GM12878 (cell line): ENCODE measurements at regions not wholly inside any gene's neighbourhood (a gene's known extent, or its start where the extent isn't known, plus 50 kb on each side); places are given as distances from the start of the nearest gene placed in this dataset.

Experiments
- ATAC-seq: fragments of 200-7000 bp; cut with Tn5 transposase; 3 replicates; pipeline ENCODE4 v1.9.1; 2020; ENCODE audit warnings: mild to moderate bottlenecking, moderate library complexity
- BruUV-seq: library from RNA; stranded (reverse); fragments of 400-500 nt; replicated peaks from 2 replicates; lab custom pipeline; 2021; lab: Mats Ljungman, UMichigan
- CTCF ChIA-PET: fragments of 300-600 bp; sonication (Branson Sonifier 250); formaldehyde crosslinking; extraction: SDS; loops from one replicate; lab custom pipeline; 2021; ENCODE audit warnings: inconsistent platforms; lab: Yijun Ruan, JAX
- POLR2A ChIA-PET: fragments of 350-600 bp; formaldehyde crosslinking; extraction: SDS; loops from one replicate; lab custom pipeline; 2021; ENCODE audit warnings: inconsistent platforms; lab: Charles Lee
- RAD21 ChIA-PET: fragments of 300-600 bp; sonication (Branson Sonifier 250); formaldehyde crosslinking; loops from one replicate; lab custom pipeline; 2023; ENCODE audit warnings: antibody characterized with exemption; ENCODE audit not compliant: unreplicated experiment; lab: Charles Lee
- SMC1A ChIA-PET: fragments of 300-600 bp; sonication (Branson Sonifier 250); formaldehyde crosslinking; loops from one replicate; lab custom pipeline; 2023; ENCODE audit not compliant: unreplicated experiment, uncharacterized antibody; lab: Charles Lee
- DNase-seq: peaks from one replicate; pipeline ENCODE4 v3.0.0-alpha.2; 2011; ENCODE audit warnings: low read depth, low spot score
- FAIRE-seq: peaks from 3 replicates; lab custom pipeline; 2011; peaks lifted over from hg19 to GRCh38; lab: Jason Lieb, UNC
- H2AFZ ChIP-seq: 2 replicates; pipeline ENCODE4 v1.6.0; 2011; ENCODE audit warnings: low read depth, low read length, control low read depth; ENCODE audit not compliant: control insufficient read depth
- H3K27ac ChIP-seq: 2 replicates; pipeline ENCODE4 v1.5.1; 2011; ENCODE audit warnings: control low read depth; ENCODE audit not compliant: control insufficient read depth, insufficient read depth
- H3K27me3 ChIP-seq, 2 experiments: replicated peaks in 1 of 2; 2 replicates each; pipeline versions ENCODE4 v1.6.0 to v1.6.1; 2011; ENCODE audit warnings: low read length in 1 of 2; ENCODE audit not compliant: control insufficient read depth in 2 of 2, insufficient read depth in 2 of 2
- H3K36me3 ChIP-seq, 2 experiments: 2 replicates each; pipeline ENCODE4 v1.5.1; 2011; ENCODE audit warnings: low read length in 1 of 2; ENCODE audit not compliant: control insufficient read depth in 2 of 2, insufficient read depth in 2 of 2
- H3K4me1 ChIP-seq: 2 replicates; pipeline ENCODE4 v1.6.1; 2011; ENCODE audit warnings: mild to moderate bottlenecking, low read length, moderate library complexity, mixed read lengths; ENCODE audit not compliant: control insufficient read depth, insufficient read depth
- H3K4me2 ChIP-seq: 2 replicates; pipeline ENCODE4 v1.6.0; 2011; ENCODE audit warnings: control low read depth; ENCODE audit not compliant: control insufficient read depth, insufficient read depth
- H3K4me3 ChIP-seq: fragments of 200-600 bp; sonication (generic); 2 replicates; pipeline ENCODE4 v1.5.1; 2016
- H3K79me2 ChIP-seq: 2 replicates; pipeline ENCODE4 v1.6.0; 2011; ENCODE audit warnings: low read length; ENCODE audit not compliant: control insufficient read depth, insufficient read depth
- H3K9ac ChIP-seq: 2 replicates; pipeline ENCODE4 v1.8.0; 2011; ENCODE audit warnings: low read length, control low read depth, mixed read lengths; ENCODE audit not compliant: control insufficient read depth, insufficient read depth
- H3K9me3 ChIP-seq: replicated peaks from 3 replicates; pipeline ENCODE4 v1.5.1; 2011; ENCODE audit warnings: mild to moderate bottlenecking, low read length; ENCODE audit not compliant: control insufficient read depth, insufficient read depth
- H4K20me1 ChIP-seq: 2 replicates; pipeline ENCODE4 v1.6.0; 2011; ENCODE audit not compliant: control insufficient read depth, insufficient read depth
- BRCA1 ChIP-seq: IDR thresholded peaks from 2 replicates; pipeline ENCODE4 v1.6.1; 2011; ENCODE audit warnings: low read depth, low read length, improper control_type of control experiment
- CHD2 ChIP-seq: IDR thresholded peaks from 2 replicates; pipeline ENCODE4 v1.6.1; 2011; ENCODE audit warnings: low read depth, low read length, improper control_type of control experiment, borderline replicate concordance
- CTCF ChIP-seq, 3 experiments: IDR thresholded peaks in 2 of 3; conservative IDR thresholded peaks in 1 of 3; 2 replicates each; pipeline ENCODE4 v1.5.1; 2011; ENCODE audit warnings: low read depth in 3 of 3, low read length in 3 of 3, mild to moderate bottlenecking in 3 of 3, control low read depth in 2 of 3, moderate library complexity in 2 of 3, inconsistent platforms in 1 of 3, mixed read lengths in 1 of 3; ENCODE audit not compliant: control insufficient read depth in 2 of 3, insufficient read depth in 1 of 3; ENCODE audit errors: extremely low read depth in 1 of 3
- E2F8 ChIP-seq: fragments of 450-650 bp; IDR thresholded peaks from 2 replicates; pipeline ENCODE4 v1.6.1; 2018; ENCODE audit warnings: mild to moderate bottlenecking, low read depth, moderate library complexity; ENCODE audit not compliant: partially characterized antibody
- ETV6 ChIP-seq, 2 experiments: fragments of 450-650 bp in 1 of 2; IDR thresholded peaks in 1 of 2; conservative IDR thresholded peaks in 1 of 2; 2 replicates each; pipeline ENCODE4 v1.6.1; 2014; ENCODE audit warnings: antibody characterized with exemption in 1 of 2, borderline replicate concordance in 1 of 2, low read depth in 1 of 2, mild to moderate bottlenecking in 1 of 2, moderate library complexity in 1 of 2
- HSF1 ChIP-seq: fragments of 150-350 bp; IDR thresholded peaks from 2 replicates; pipeline ENCODE4 v1.6.1; 2014; ENCODE audit warnings: mild to moderate bottlenecking, low read depth, low read length
- NBN ChIP-seq: fragments of 450-650 bp; IDR thresholded peaks from 2 replicates; pipeline ENCODE4 v1.6.1; 2016
- PAX5 ChIP-seq: IDR thresholded peaks from 2 replicates; pipeline ENCODE4 v1.6.1; 2011; ENCODE audit warnings: low read depth, low read length, borderline replicate concordance
- SKIL ChIP-seq: fragments of 450-650 bp; IDR thresholded peaks from 2 replicates; pipeline ENCODE4 v1.6.1; 2017; ENCODE audit warnings: mild to moderate bottlenecking, low read depth, inconsistent platforms; ENCODE audit not compliant: poor library complexity, severe bottlenecking
- SREBF1 ChIP-seq: IDR thresholded peaks from 2 replicates; pipeline ENCODE4 v1.6.1; 2012; ENCODE audit warnings: mild to moderate bottlenecking, low read length
- ZNF217 ChIP-seq: fragments of 450-650 bp; IDR thresholded peaks from 2 replicates; pipeline ENCODE4 v1.6.1; 2017; ENCODE audit warnings: antibody characterized with exemption, mild to moderate bottlenecking
- WGBS: methylation state at CpG from one replicate; pipeline ENCODE4 v1.1.6; 2016; ENCODE audit warnings: low lambda C conversion rate; ENCODE audit not compliant: insufficient replicate concordance, insufficient coverage; ENCODE audit errors: missing lambda C conversion rate; 5-methylcytosine and 5-hydroxymethylcytosine counted together
- in situ Hi-C: fragments of 300-500 bp; cut with MboI; formaldehyde crosslinking; loops from 9 replicates; pipeline ENCODE4 v1.14.3; 2018; ENCODE audit warnings: mixed read lengths
- intact Hi-C: fragments of 100-400 bp; cut with micrococcal nuclease; formaldehyde crosslinking; loops from one replicate; pipeline ENCODE4 v1.14.2; 2022; ENCODE audit not compliant: unreplicated experiment

GRCh38 chr22:47789171-47789570 lies 1026.7 kb downstream of the TBC1D22A start (continued):
- TF ChIP-seq E2F8 (no peak), PAX5 (no peak), CTCF (IDR thresholded peaks at IDR 0.05 in 2 of 3, conservative IDR thresholded peaks at IDR 0.05 in 1 of 3; ENCODE audit: control insufficient read depth in 2 of 3, extremely low read depth in 1 of 3, insufficient read depth in 1 of 3, low read depth in 3 of 3, low read length in 3 of 3) (no peak)

- Histone ChIP-seq H3K4me2 (no peak overlapping the region), H3K27ac (no peak overlapping the region), H3K9ac (no peak overlapping the region), H3K36me3 (no peaks in the 10 kb centered on the region), H3K4me1 (no peaks in the 10 kb centered on the region), H3K27me3 (no peaks in the 10 kb centered on the region), H2AFZ (no peak overlapping the region), H3K79me2 (no peaks in the 10 kb centered on the region), H3K4me3 (no peak overlapping the region), H3K9me3 (no peaks in the 10 kb centered on the region; the same call in 2 of the 3 replicates), H4K20me1 (no peaks in the 10 kb centered on the region)
- ChIA-PET SMC1A (no interaction called here), POLR2A (no interaction called here), RAD21 (no interaction called here), CTCF (no interaction called here)
- 44% methylated on average over 11 of the region's 11 CpGs for WGBS
- BruUV-seq, result no TSS peak
- DNase-seq (no peak), ATAC-seq (no peak), FAIRE-seq (no peak)
- intact Hi-C loops (no loop called here), in situ Hi-C loops (no loop called here)
- TF ChIP-seq E2F8, result no peak
- no peak for TF ChIP-seq ETV6 (conservative IDR thresholded peaks at IDR 0.05 in 1 of 2, IDR thresholded peaks at IDR 0.05 in 1 of 2; ENCODE audit: borderline replicate concordance in 1 of 2, low read depth in 1 of 2)
- TF ChIP-seq HSF1, result no peak
- no peak for TF ChIP-seq CHD2
- no peak for TF ChIP-seq BRCA1
- TF ChIP-seq NBN, result no peak
- no peak for TF ChIP-seq ZNF217
- TF ChIP-seq SREBF1, result no peak
- TF ChIP-seq SKIL, result no peak
Observed at GRCh38 chr22:47788461-47788860, 1026.0 kb downstream of the TBC1D22A start.
